ENCODE measurements at regions not wholly inside any gene's neighbourhood (a gene's known extent, or its start where the extent isn't known, plus 50 kb on each side); places are given as distances from the start of the nearest gene placed in this dataset.

GRCh38 chr10:130371666-130372065 lies 235.5 kb downstream of the GLRX3 start:
- no peak for TF ChIP-seq CTCF (conservative IDR thresholded peaks at IDR 0.05; ENCODE audit: low read depth, low read length)
- no peak for TF ChIP-seq EZH2 (IDR thresholded peaks at IDR 0.05; ENCODE audit: borderline replicate concordance, low read depth, low read length, poor library complexity, severe bottlenecking)

All from A673 (cell line).